ENCODE measurements at regions not wholly inside any gene's neighbourhood (a gene's known extent, or its start where the extent isn't known, plus 50 kb on each side); places are given as distances from the start of the nearest gene placed in this dataset.
"Not testable (repeated sequence)": the region's sequence is repeated elsewhere in the genome, so short reads cannot be mapped to it uniquely, and the experiment has no call there.

- no peak for ATAC-seq
- no peak for DNase-seq (ENCODE audit: low spot score)
These were observed 449.6 kb upstream of the CDH20 start for GRCh38 chr18:60883587-60883986.

- DNase-seq (ENCODE audit: low spot score) = no peak
- no peak for ATAC-seq
These were observed 445.1 kb upstream of the CDH20 start for GRCh38 chr18:60888071-60888624.

- no peak for ATAC-seq
- DNase-seq (ENCODE audit: low spot score) = no peak
These were observed 443.8 kb upstream of the CDH20 start for GRCh38 chr18:60889442-60889841.

GRCh38 chr18:60891936-60892335 lies 441.3 kb upstream of the CDH20 start:
- DNase-seq (ENCODE audit: low spot score) (no peak), ATAC-seq (no peak)

- ATAC-seq (no peak), DNase-seq (ENCODE audit: low spot score) (no peak)
These were observed 440.8 kb upstream of the CDH20 start for GRCh38 chr18:60892441-60892840.

GRCh38 chr18:60892855-60893254 lies 440.4 kb upstream of the CDH20 start:
- ATAC-seq = no peak
- DNase-seq (ENCODE audit: low spot score) = no peak

- DNase-seq (ENCODE audit: low spot score) (no peak), ATAC-seq (no peak)
These were observed 439.7 kb upstream of the CDH20 start for GRCh38 chr18:60893355-60894097.

- DNase-seq (ENCODE audit: low spot score) (no peak), ATAC-seq (no peak)
These were observed 438.8 kb upstream of the CDH20 start for GRCh38 chr18:60894254-60894945.

GRCh38 chr18:60895181-60895580 lies 438.0 kb upstream of the CDH20 start:
- no peak for ATAC-seq
- DNase-seq (ENCODE audit: low spot score) = no peak

- ATAC-seq (no peak), DNase-seq (ENCODE audit: low spot score) (no peak)
These were observed 435.1 kb upstream of the CDH20 start for GRCh38 chr18:60898111-60898510.

GRCh38 chr18:60905699-60906098 lies 427.5 kb upstream of the CDH20 start:
- ATAC-seq (no peak), DNase-seq (ENCODE audit: low spot score) (no peak)

- no peak for ATAC-seq
- no peak for DNase-seq (ENCODE audit: low spot score)
These were observed 422.7 kb upstream of the CDH20 start for GRCh38 chr18:60910534-60910933.

GRCh38 chr18:60911504-60911903 lies 421.7 kb upstream of the CDH20 start:
- ATAC-seq = no peak
- no peak for DNase-seq (ENCODE audit: low spot score)

- ATAC-seq (no peak), DNase-seq (ENCODE audit: low spot score) (no peak)
These were observed 418.1 kb upstream of the CDH20 start for GRCh38 chr18:60915160-60915559.

GRCh38 chr18:60918862-60919261 lies 414.4 kb upstream of the CDH20 start:
- not testable (repeated sequence) for ATAC-seq; DNase-seq (ENCODE audit: low spot score)

- ATAC-seq = no peak
These were observed 407.3 kb upstream of the CDH20 start for GRCh38 chr18:60925892-60926291.

GRCh38 chr18:60929966-60930365 lies 403.3 kb upstream of the CDH20 start:
- ATAC-seq (no peak), DNase-seq (ENCODE audit: low spot score) (no peak)

More at GRCh38 chr18:60925892-60926291, 407.3 kb upstream of the CDH20 start:
- no peak for DNase-seq (ENCODE audit: low spot score)

- ATAC-seq (no peak), DNase-seq (ENCODE audit: low spot score) (no peak)
These were observed 398.0 kb upstream of the CDH20 start for GRCh38 chr18:60935041-60935910.

- no peak for DNase-seq (ENCODE audit: low spot score)
- no peak for ATAC-seq
These were observed 397.1 kb upstream of the CDH20 start for GRCh38 chr18:60936101-60936500.

- DNase-seq (ENCODE audit: low spot score) (no peak), ATAC-seq (no peak)
These were observed 389.9 kb upstream of the CDH20 start for GRCh38 chr18:60943297-60943696.

GRCh38 chr18:60950634-60951033 lies 382.6 kb upstream of the CDH20 start:
- ATAC-seq (no peak), DNase-seq (ENCODE audit: low spot score) (no peak)
